HCEC 1CT (cell line): ENCODE measurements at regions not wholly inside any gene's neighbourhood (a gene's known extent, or its start where the extent isn't known, plus 50 kb on each side); places are given as distances from the start of the nearest gene placed in this dataset.
"Not testable (repeated sequence)": the region's sequence is repeated elsewhere in the genome, so short reads cannot be mapped to it uniquely, and the experiment has no call there.

Experiments
- DNase-seq: peaks from one replicate; pipeline ENCODE4 v3.0.0-alpha.2; 2017

DNA sequence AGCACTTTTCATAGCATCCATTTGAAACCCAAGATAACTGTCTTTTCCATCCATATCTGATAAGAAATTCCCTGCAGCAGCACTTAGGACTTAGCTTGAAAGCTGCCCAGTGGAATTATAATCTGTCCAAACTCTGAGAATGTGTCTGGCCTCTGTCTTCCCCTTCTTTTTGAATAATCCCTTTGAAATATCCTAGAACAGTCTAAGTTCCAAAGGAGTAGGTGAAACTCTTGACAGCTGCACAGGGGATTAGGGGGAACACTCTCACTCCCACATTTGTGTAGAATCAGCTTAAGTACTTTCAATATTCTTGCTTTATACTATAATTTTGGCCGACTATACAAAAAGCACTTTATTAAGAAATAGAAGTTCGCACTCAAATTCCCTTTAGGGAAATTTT is 157.7 kb downstream of the PAPSS1 start:
- no peak for DNase-seq

DNA sequence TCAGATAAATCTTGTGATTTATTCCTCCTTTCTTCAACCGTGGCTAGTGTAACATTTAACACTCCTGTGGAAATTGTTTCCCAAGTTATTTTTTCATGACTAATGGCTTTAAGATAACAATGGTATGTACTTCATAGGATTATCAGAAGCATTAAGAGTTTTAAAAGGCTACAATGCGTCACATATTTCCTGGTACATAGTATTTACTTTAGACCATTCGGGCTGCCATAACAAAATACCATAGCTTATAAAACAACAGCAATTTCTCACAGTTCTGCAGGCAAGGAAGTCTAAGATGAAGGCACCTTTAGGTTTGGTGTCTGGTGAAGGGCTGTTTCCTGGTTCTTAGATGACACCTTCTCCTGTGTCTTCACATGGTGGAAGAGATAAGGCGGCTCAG is 158.6 kb downstream of the PAPSS1 start:
- no peak for DNase-seq

DNA sequence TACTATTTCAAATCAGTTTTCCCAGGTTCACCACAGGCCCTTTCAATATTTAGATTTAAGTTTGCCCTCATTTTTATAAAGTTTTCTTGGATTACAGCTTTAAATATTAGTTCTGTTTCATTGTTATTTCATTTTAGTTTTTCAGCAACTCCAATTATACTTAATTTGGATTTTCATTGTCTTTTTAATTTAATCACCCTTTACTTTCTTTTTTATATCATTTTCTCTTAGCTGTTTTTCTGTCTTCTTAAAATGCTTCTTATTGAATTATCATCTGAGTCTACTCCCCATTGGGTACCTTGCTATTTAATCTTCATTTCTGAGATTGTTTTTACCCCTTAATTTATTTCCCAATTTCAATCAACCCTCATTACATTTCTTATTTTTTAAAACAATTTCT is 160.4 kb downstream of the PAPSS1 start:
- no peak for DNase-seq

DNA sequence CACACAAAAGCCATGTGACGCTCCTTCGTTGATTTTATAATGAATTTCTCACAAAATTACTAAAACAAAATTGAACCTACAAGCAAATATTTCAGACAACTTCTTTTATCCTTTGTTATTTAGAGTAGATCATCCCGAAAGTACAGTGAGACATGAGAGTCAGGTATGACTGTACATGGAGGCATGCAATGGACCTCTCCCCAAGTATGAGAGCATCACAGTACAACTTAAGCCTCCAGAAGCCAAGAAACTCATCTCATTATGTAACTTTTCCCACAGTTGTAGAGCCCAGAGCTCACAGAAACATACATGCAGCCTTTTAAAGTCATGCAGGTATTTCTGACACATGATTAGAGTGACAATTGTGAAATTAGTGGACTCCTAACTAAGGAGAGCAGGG is 167.7 kb downstream of the PAPSS1 start:
- DNase-seq: no peak

DNA sequence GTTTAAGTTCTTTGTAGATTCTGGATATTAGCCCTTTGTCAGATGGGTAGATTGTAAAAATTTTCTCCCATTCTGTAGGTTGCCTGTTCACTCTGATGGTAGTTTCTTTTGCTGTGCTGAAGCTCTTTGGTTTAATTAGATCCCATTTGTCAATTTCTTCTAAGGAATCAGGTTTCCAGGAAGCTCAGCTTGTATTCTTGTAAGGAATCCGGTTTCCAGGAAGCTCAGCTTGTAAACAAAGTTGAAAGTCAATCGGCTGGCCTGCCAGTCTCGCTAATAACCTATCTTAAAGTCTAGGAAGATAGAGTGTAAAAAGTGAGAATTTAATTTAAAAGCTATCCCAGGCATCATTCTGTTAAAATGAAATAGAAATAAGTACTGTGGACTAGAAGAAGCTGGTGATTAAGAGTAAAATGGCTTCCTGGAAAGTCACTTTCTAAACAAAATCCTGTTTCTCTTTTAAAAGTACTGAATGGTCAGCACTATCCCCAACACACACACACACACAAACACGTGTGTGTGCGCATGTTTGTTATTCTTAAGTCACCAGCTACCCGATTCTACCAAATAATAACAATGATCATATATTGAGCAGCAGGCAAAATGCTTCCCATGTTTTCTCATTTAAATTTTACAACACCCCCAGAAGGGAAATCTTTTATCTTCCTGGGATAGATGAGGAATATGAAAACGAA is 171.7 kb downstream of the PAPSS1 start:
- DNase-seq: no peak

DNA sequence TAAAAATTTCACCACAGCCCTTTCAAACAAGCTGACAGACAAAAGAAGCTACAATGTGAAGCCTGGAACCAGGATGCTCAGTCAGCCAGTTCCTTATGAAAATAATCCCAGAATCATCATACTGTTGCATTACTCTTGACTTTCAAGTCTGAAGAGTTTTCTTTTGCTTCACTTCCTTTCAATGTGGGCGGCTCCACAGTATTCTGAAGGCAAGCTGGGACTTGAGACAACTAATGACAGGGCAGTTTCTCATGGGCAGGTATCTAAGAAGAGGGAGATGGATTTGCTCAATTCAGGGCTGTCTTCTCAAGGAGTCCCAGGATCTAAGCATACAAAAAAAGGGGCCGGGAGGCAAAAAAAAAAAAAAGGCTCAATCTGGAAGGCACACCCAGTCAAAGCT is 173.4 kb downstream of the PAPSS1 start:
- DNase-seq: no peak

DNA sequence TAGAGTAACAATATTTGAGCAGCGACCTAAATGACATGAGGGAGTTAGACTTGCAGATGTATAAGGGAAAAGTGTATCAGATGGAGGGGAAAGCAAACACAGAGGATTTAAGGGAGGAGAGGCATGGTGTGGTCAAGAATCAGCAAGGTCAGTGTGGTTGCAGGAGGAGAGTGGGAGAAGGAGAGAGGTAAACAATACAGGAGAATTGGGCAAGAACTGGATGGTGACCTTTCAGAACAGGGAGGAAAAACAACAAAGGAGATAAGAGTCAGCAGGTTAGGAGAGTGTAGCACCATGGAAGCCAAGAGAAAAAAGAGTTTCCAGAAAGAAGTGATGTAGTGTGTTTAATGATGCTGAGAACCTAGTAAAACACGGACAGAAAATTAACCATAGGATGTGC is 178.5 kb downstream of the PAPSS1 start:
- no peak for DNase-seq

DNA sequence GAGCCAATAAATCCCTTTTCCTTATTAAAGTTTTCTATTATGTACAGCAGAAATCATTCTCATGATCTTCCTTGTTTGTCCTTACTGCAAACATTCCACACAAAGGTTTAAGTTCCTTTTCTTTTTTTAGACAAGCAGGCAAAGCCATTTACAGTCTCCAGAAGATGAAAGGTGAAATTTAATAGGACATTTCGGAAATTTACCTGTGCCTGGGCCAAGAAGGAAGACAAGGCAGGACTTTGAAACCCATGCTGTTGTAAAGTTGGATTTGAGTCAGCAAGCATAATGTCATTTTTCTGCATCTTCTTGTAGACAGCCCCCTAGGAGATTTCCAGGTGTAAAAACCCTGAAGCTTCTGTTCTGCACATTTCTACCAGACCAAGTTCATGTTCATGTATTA is 188.1 kb downstream of the PAPSS1 start:
- DNase-seq: no peak

DNA sequence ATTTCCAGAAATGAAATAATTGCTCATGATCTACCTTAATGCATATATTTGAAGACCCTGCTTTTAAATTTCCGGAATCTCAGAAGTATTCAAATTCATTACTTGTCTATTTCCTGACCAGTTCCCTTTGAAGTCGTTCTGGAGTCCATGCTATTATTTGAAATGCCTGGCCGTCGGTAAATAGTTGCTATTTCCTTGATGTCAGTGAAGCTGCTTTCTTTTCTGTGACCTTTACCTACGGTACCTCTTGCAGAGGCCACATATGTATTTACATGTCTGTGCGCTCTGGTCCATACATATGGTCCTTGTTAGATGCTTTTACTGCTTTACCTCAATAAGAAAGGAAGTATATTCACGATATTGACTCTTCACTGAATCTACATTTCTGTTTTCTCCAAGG is 199.7 kb downstream of the PAPSS1 start:
- no peak for DNase-seq

DNA sequence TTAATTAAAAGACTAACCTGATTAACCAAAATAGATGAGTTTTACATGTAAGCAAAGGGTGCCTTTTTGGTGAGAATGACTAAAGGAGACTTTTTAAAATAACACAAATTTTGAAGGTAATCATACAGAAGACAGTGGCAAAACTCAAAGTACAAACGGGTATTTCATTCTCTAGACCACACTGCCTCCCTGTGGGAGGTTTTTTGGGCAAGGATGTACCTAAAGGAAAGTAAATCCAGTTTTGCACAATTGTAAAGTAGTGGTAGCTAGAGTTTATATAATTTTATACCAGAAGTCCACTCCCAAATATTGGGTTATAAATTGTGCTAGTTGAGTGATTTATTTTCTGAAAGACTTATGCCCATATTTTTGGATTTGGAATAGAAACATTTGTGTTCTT is 201.0 kb downstream of the PAPSS1 start:
- DNase-seq: peak; percentile 13

DNA sequence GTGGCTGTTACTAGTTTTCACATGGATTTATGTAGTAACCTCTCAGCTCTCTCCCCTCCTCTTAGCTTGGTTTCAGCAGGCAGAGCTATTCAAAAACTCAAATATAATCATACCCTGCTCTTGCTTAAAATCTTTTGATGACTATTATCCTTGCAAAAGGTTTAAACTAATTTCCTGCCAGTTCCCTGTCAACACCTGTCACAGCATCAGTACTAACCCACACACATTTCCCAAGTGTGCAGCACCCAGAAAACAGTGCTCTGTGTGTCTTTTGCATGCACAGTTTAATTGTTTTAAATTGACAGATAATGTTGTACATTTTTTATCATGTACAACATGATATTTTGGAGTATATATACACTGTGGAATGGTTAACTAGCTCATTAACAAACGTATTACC is 202.0 kb downstream of the PAPSS1 start:
- DNase-seq: no peak

DNA sequence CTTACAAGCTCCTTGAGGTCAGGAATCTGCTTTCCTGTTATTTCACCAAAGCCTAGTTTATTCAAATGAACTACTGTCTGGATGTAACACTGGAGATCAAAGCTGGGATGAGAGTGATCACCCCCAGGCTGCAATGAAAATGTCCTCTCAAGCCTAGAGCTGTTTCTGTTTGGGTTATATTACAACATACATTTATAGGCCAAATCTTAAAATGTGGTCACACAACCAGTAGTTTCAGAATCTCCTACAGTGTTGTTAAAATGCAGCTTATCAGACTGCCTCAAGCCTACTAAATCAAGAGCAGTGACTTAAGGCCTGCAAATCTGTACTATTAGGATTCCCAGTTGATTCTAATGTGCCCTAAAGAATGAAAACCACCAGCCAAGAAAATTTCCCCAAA is 207.5 kb downstream of the PAPSS1 start:
- DNase-seq: no peak

DNA sequence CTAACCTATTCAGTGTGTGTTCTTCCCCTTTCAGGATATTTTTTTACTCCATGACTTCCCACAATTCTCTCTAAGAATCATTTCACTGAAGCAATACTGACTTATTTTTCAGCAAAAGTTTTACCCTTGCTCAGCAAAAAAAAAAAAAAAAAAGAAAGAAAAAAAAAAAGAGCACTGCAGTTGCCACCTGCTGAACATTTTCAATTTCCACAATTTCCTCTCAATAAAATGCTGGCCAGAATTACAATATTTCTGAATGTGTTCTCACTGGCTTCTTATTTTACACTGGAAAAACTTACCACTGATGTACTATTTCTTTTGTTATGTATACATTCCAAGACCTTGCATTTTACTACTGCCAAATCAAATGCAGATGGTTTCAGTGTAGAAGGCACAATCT is 210.4 kb downstream of the PAPSS1 start:
- no peak for DNase-seq

DNA sequence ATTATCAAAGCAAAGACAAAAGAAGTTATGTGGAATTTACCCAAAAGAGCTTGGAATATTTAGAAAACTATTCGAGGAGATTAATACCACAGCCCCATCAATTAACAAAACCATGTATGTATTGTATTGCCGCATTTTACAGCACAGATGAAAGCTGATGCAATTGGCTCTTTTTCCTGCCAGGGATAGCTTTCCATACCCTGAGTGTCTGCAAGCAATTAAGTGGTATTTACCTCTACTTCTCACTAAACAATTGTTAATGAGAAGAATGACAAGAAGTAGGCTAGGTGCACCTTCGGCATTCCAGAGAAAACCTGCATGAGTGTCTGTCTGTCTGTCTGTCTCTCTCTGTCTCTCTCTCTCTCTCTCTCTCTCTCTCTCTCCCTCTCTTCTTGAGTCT is 219.5 kb downstream of the PAPSS1 start:
- DNase-seq: no peak

DNA sequence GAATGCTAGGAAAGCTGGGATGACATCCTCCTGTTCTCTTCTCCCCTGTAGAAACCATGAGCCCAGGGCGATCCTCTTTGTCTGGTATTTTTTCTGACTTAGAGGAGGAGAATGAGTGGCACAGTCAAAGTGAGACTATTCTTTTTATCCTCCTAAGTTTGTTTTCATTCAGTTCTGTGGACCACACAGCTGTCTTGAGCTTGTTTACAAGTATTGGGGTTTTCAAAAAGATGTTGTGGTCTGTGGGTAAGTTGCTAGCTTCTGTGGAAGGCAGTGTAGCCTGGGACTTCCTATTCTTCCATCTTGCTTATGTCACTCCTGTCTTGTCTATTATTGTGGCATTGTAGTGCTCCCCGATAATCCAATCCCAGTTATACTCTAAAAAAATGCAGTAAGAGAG is 223.0 kb downstream of the PAPSS1 start:
- DNase-seq: no peak

DNA sequence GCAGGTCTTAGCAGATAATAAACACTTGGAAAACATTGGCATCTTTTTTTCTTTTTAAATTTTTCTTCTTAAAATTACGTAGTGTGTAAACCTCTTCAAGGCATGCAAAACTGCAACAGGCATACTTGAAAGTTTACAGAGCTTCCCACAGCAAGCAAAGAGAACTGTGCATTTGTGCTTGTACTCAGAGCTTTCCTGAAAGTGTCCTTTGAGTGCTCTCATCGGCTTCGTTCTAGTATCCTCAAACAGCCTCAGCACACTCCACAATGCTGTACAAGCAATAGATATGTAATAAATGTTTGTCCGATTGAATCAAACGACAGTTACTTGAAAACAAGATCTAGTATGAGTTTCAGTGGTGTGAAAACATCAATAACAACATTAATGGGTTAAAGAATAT is 227.5 kb downstream of the PAPSS1 start:
- DNase-seq: no peak

DNA sequence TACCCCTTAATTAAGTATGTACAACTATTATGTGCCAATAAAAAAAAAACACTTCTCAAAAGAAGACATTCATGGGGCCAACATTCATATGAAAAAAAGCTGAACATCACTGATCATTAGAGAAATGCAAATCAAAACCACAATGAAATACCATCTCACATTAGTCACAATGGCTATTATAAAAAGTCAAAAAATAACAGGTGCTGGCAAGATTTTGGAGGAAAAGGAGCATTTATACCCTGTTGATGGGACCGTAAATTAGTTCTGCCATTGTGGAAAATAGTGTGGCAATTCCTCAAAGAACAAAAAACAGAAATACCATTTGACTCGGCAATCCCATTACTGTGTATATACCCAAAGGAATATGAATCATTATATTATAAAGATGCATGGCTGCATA is 229.9 kb downstream of the PAPSS1 start:
- DNase-seq: no peak

DNA sequence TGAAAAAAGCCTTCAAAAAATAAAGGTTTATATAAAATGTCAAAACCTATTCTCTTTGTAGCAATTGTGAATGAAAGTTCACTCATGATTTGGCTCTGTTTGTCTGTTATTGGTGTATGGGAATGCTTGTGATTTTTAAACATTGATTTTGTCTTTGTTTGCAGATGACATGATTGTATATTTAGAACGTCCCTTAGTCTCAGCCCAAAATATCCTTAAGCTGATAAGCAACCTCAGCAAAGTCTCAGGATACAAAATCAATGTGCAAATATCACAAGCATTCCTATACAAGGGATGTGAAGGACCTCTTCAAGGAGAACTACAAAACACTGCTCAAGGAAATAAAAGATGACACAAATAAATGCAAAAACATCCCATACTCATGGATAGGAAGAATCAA is 236.4 kb downstream of the PAPSS1 start:
- DNase-seq: not testable (repeated sequence)

DNA sequence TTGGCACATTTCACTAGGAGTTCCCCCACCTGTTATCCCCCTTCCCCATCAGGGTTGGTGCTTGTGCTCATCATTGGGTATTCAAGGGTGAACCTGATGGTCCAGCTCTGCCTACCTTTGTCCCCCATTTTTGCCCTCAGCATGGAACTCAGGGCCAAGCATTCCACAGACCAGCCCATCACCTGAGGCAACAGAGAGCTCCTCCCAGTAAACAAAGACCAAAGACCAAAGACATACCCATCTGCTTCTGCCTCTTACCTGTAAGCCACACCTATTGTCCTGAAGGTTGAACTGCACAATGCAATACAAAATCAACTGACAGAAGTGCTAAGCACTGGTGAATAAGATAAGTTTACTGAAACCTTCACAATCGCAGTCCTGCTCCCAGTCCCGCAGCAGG is 237.5 kb downstream of the PAPSS1 start:
- DNase-seq: no peak

DNA sequence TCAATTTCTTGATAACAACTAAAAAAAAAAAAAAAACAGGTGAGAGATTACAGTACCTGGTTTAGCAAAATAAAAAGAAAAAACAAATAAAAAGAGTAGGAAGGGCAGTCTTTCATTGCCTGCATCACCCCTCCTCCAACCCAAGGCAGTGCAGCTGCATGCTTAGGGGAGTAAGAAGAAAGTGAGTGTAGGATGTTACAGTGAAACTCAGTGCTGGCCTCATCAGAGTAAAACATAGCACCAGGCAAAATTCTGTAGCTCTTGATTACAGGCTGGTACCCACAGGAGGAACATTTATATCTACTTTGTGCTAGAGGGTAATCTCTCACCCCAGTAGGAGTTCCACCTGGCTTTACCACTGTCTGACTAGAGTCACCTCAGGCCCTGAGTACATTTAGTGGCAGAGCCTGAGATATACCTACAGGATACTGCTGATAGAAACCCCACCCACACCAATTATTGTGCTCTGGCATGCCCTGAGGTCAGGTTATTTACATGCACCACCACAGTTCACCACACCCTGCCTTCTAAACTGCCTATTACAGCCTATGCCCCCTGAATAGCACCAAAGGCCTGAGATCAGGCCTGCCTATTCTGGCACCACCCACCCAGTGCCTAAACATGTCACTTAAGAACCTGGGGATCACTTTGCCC is 241.6 kb downstream of the PAPSS1 start:
- no peak for DNase-seq

DNA sequence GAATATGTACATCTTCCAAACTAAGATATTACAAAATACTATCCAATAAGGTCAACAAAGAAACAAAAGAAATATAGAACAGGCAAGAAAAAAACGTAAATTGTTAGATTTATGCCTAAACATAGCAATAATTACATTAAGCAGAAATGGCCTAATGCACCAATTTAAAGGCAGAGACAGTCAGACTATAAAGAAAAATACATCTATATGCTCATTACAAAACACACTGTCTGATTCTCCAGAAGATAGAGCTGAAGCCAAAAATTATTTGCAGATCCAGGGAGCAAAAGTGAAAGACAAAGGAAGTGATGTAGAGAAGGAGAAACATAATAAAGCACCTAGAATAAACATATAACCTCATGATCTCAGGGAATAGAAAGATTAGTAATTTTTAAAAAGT is 246.9 kb downstream of the PAPSS1 start:
- DNase-seq: no peak

DNA sequence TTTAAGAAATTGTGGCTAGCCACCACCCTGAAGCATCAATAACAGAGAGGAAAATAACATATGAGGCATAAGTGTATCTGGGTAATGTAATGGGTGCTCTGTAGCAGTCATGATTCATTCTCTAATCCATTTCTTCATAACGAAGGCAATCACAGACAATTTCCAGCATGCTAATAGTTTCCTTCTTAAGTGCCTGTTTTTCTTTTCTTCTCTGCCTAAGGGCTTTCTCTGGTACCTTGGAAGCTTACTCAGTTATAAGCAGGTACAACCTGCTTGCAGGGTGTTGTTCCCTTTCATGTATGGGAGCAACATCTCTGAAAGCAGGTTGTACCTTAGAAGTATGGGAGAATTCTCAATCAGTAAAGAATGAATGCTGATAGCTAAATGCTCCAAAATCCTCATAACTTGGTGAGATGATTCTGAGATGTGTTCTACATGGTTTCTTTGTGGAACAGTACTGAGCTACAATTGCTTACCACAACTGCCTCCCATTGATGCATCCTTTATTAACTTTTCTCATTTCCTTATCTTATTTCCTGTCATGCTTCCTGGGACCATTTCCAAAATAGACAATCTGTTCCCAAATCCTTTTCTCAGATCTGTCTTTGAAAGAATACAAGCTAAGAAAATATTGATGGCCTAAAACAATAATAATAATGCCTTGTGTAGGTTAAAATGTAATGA is 247.6 kb downstream of the PAPSS1 start:
- DNase-seq: no peak

DNA sequence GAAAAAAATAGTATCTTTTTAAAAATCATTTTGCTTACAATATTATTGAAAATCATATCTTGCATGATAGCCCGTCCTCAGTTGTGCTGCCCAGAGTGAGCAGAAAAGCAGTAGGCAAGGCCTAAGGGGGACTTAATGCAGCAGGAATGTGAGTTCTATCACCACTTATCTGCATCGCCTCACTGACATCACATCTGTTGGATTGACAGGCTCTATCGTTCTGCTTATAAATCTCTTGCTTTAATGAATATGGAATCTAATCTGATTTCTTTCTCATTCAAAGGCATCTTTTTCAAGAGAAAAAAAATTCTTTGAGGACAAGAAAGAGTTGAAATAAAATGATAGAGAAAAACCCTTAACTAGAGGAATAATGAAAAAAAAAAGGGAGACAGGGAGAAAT is 249.9 kb downstream of the PAPSS1 start:
- DNase-seq: no peak

DNA sequence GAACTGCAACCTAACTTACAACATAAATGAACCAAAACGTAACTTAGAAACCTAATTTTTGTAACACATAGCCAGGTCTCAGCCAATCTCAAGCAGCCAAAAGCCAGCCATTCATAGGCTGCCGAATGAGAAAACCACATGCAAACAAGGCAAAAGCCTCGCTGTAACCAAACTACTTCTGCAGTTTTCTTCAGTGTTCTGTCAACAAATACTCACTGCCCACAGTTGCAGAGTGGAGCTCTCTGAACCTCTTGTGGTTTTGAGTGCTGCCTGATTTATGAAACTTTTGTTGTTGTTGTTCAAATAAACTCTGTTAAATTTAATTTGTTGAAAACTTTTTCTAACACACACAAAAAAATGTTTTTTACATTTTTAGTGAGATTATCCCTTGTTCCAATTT is 251.2 kb downstream of the PAPSS1 start:
- no peak for DNase-seq

DNA sequence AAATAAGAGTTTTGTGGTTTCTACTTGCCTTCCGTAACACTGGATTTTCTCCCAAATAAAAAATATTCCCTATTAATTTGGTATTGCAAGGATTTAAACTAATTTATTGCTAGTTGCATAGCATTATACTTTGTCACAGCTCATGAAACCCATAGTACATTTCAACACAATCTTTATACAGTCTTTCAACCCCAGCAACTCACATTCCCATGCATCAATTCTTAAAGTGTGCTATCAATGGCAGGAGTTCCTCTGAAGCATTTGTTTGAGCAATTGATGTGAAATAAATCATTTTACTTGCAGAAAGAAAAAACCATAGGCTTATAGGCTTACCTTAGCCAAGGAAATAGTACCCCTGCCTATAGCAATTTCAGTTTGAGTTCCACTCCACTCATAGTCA is 251.9 kb downstream of the PAPSS1 start:
- no peak for DNase-seq
